ACHN (cell line): ENCODE measurements at regions not wholly inside any gene's neighbourhood (a gene's known extent, or its start where the extent isn't known, plus 50 kb on each side); places are given as distances from the start of the nearest gene placed in this dataset.

Source experiments
- DNase-seq: peaks from one replicate; pipeline ENCODE4 v3.0.0-alpha.2; 2015
- in situ Hi-C: cut with HindIII; loops from 2 replicates; pipeline ENCODE4 v1.10.0; 2017; ENCODE audit warnings: low sequenced_read_pairs, low pct_ligation_motif_present, low pct_unique_long_range_greater_than_20kb

- no peak for DNase-seq
- in situ Hi-C loops, result no loop called here
Observed at GRCh38 chr15:62748196-62748595, 294.4 kb upstream of the TPM1 start.

GRCh38 chr15:62749036-62749815 lies 293.3 kb upstream of the TPM1 start:
- in situ Hi-C loops, result no loop called here
- no peak for DNase-seq

- in situ Hi-C loops, result no loop called here
- DNase-seq, result no peak
Observed at GRCh38 chr15:62750471-62750870, 292.1 kb upstream of the TPM1 start.

GRCh38 chr15:62752657-62753517 lies 289.7 kb upstream of the TPM1 start:
- in situ Hi-C loops, result no loop called here
- DNase-seq, result peak; percentile 77

- in situ Hi-C loops, result no loop called here
- DNase-seq, result no peak
Observed at GRCh38 chr15:62753518-62754221, 288.9 kb upstream of the TPM1 start.

- no peak for DNase-seq
- in situ Hi-C loops, result no loop called here
Observed at GRCh38 chr15:62756326-62756994, 286.1 kb upstream of the TPM1 start.

GRCh38 chr15:62756995-62757360 lies 285.6 kb upstream of the TPM1 start:
- no peak for DNase-seq
- in situ Hi-C loops, result no loop called here

GRCh38 chr15:62757535-62757934 lies 285.0 kb upstream of the TPM1 start:
- no peak for DNase-seq
- in situ Hi-C loops, result no loop called here

- peak; percentile 64 for DNase-seq
- in situ Hi-C loops, result no loop called here
Observed at GRCh38 chr15:62758126-62758951, 284.2 kb upstream of the TPM1 start.

GRCh38 chr15:62758952-62759349 lies 283.6 kb upstream of the TPM1 start:
- in situ Hi-C loops, result no loop called here
- no peak for DNase-seq

GRCh38 chr15:62760538-62760937 lies 282.0 kb upstream of the TPM1 start:
- DNase-seq, result no peak
- in situ Hi-C loops, result no loop called here

- in situ Hi-C loops, result no loop called here
Observed at GRCh38 chr15:62765916-62766315, 276.6 kb upstream of the TPM1 start.

GRCh38 chr15:62766599-62766998 lies 275.9 kb upstream of the TPM1 start:
- in situ Hi-C loops, result no loop called here
- DNase-seq, result no peak

More at GRCh38 chr15:62765916-62766315, 276.6 kb upstream of the TPM1 start:
- no peak for DNase-seq

- in situ Hi-C loops, result no loop called here
- peak; percentile 60 for DNase-seq
Observed at GRCh38 chr15:62769604-62770003, 272.9 kb upstream of the TPM1 start.

- in situ Hi-C loops, result no loop called here
Observed at GRCh38 chr15:62770111-62770660, 272.4 kb upstream of the TPM1 start.

GRCh38 chr15:62770752-62771151 lies 271.8 kb upstream of the TPM1 start:
- in situ Hi-C loops, result no loop called here
- DNase-seq, result peak; percentile 22

More at GRCh38 chr15:62770111-62770660, 272.4 kb upstream of the TPM1 start:
- DNase-seq, result no peak

GRCh38 chr15:62771234-62771633 lies 271.3 kb upstream of the TPM1 start:
- in situ Hi-C loops, result no loop called here

More at GRCh38 chr15:62771234-62771633, 271.3 kb upstream of the TPM1 start:
- no peak for DNase-seq
